Astrocyte (in vitro differentiated cells and primary cell): ENCODE measurements at regions not wholly inside any gene's neighbourhood (a gene's known extent, or its start where the extent isn't known, plus 50 kb on each side); places are given as distances from the start of the nearest gene placed in this dataset.

ENCODE experiments used
- DNase-seq: peaks from one replicate; pipeline ENCODE4 v3.0.0-alpha.2; 2010; ENCODE audit warnings: low read depth
- FAIRE-seq: peaks from 2 replicates; lab custom pipeline; 2011; peaks lifted over from hg19 to GRCh38; lab: Jason Lieb, UNC
- H2AFZ ChIP-seq: 2 replicates; pipeline ENCODE4 v1.6.0; 2012; ENCODE audit warnings: low read depth, low read length, inconsistent platforms
- H3K27ac ChIP-seq: 2 replicates; pipeline ENCODE4 v1.5.1; 2011; ENCODE audit warnings: low read depth, low read length, inconsistent platforms
- H3K27me3 ChIP-seq: 2 replicates; pipeline ENCODE4 v1.6.0; 2011; ENCODE audit warnings: low read length, inconsistent platforms; ENCODE audit not compliant: insufficient read depth
- H3K36me3 ChIP-seq: 2 replicates; pipeline ENCODE4 v1.5.1; 2011; ENCODE audit warnings: low read length, inconsistent platforms; ENCODE audit not compliant: insufficient read depth
- H3K4me1 ChIP-seq: 2 replicates; pipeline ENCODE4 v1.5.1; 2011; ENCODE audit warnings: low read length, inconsistent platforms; ENCODE audit not compliant: insufficient read depth
- H3K4me2 ChIP-seq: 2 replicates; pipeline ENCODE4 v1.6.0; 2012; ENCODE audit warnings: low read length, inconsistent platforms
- H3K4me3 ChIP-seq: 2 replicates; pipeline ENCODE4 v1.5.1; 2011; ENCODE audit warnings: low read depth, mild to moderate bottlenecking, low read length, inconsistent platforms; ENCODE audit not compliant: insufficient read depth
- H3K79me2 ChIP-seq: 2 replicates; pipeline ENCODE4 v1.6.0; 2012; ENCODE audit warnings: mild to moderate bottlenecking, low read length, inconsistent platforms; ENCODE audit not compliant: insufficient read depth
- H3K9ac ChIP-seq: 2 replicates; pipeline ENCODE4 v1.6.0; 2012; ENCODE audit warnings: mild to moderate bottlenecking, low read length, inconsistent platforms
- H3K9me3 ChIP-seq: 2 replicates; pipeline ENCODE4 v1.5.1; 2012; ENCODE audit warnings: low read depth, mild to moderate bottlenecking, low read length, inconsistent platforms; ENCODE audit not compliant: insufficient read depth
- H4K20me1 ChIP-seq: 2 replicates; pipeline ENCODE4 v1.6.0; 2012; ENCODE audit warnings: low read length, inconsistent platforms; ENCODE audit not compliant: insufficient read depth
- H3K27ac Mint-ChIP-seq: one replicate; pipeline ENCODE4 v1.8.0; 2021; ENCODE audit warnings: mild to moderate bottlenecking, mixed read lengths; ENCODE audit not compliant: unreplicated experiment
- H3K27me3 Mint-ChIP-seq: one replicate; pipeline ENCODE4 v1.8.0; 2021; ENCODE audit warnings: low read depth, mixed read lengths; ENCODE audit not compliant: unreplicated experiment
- H3K36me3 Mint-ChIP-seq: one replicate; pipeline ENCODE4 v1.8.0; 2021; ENCODE audit warnings: low read depth, mixed read lengths; ENCODE audit not compliant: unreplicated experiment
- H3K4me1 Mint-ChIP-seq: one replicate; pipeline ENCODE4 v1.8.0; 2021; ENCODE audit warnings: low read depth, mixed read lengths; ENCODE audit not compliant: unreplicated experiment
- H3K4me3 Mint-ChIP-seq: one replicate; pipeline ENCODE4 v1.8.0; 2021; ENCODE audit warnings: mild to moderate bottlenecking, moderate library complexity, mixed read lengths; ENCODE audit not compliant: unreplicated experiment
- H3K9me3 Mint-ChIP-seq: one replicate; pipeline ENCODE4 v1.8.0; 2021; ENCODE audit warnings: mild to moderate bottlenecking, mixed read lengths; ENCODE audit not compliant: unreplicated experiment
- EZH2 ChIP-seq: IDR thresholded peaks from 2 replicates; pipeline ENCODE4 v1.6.1; 2012; ENCODE audit warnings: mild to moderate bottlenecking, low read length, inconsistent platforms; ENCODE audit not compliant: insufficient read depth
- TF ChIP-seq, protein P1 (sequence below): IDR thresholded peaks from 2 replicates; pipeline ENCODE4 v1.5.1; 2011; ENCODE audit warnings: low read depth, mild to moderate bottlenecking, inconsistent platforms, low read length, moderate library complexity; ENCODE audit not compliant: insufficient read depth

DNA sequence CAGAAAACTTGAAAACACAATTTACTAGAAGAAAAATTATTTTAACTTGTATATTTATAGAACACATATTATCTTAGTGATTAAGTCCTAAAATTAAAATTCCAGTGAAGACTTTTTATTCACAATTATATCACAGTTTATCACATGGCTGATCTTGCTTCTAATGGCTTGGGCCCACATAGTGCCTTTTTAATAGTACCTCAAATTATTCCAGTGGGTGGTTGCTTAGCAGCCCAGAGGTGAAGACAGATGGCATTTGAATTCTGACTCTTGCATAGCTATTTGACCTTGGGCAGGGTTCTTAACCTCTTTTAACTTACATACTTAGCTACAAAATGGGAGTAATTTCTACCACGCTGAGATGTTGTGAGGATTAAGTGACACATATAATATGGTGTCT lies 214.7 kb upstream of the SGO1 start:
- Mint-ChIP-seq H3K27me3 (no peaks in the 10 kb centered on the region), H3K9me3 (no peaks in the 10 kb centered on the region), H3K4me3 (no peak overlapping the region), H3K27ac (no peak overlapping the region), H3K4me1 (peaks cover 4% of the 10 kb centered on the region), H3K36me3 (no peaks in the 10 kb centered on the region)
- Histone ChIP-seq H2AFZ (no peak overlapping the region), H3K4me1 (no peaks in the 10 kb centered on the region), H4K20me1 (no peaks in the 10 kb centered on the region), H3K27ac (no peak overlapping the region), H3K9me3 (no peaks in the 10 kb centered on the region), H3K4me3 (no peak overlapping the region), H3K79me2 (no peaks in the 10 kb centered on the region), H3K36me3 (no peaks in the 10 kb centered on the region), H3K9ac (no peak overlapping the region), H3K27me3 (no peaks in the 10 kb centered on the region), H3K4me2 (no peak overlapping the region)
- TF ChIP-seq, protein P1, sequence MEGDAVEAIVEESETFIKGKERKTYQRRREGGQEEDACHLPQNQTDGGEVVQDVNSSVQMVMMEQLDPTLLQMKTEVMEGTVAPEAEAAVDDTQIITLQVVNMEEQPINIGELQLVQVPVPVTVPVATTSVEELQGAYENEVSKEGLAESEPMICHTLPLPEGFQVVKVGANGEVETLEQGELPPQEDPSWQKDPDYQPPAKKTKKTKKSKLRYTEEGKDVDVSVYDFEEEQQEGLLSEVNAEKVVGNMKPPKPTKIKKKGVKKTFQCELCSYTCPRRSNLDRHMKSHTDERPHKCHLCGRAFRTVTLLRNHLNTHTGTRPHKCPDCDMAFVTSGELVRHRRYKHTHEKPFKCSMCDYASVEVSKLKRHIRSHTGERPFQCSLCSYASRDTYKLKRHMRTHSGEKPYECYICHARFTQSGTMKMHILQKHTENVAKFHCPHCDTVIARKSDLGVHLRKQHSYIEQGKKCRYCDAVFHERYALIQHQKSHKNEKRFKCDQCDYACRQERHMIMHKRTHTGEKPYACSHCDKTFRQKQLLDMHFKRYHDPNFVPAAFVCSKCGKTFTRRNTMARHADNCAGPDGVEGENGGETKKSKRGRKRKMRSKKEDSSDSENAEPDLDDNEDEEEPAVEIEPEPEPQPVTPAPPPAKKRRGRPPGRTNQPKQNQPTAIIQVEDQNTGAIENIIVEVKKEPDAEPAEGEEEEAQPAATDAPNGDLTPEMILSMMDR, result no peak
- no peak for TF ChIP-seq EZH2
- FAIRE-seq (no peak), DNase-seq (no peak)

DNA sequence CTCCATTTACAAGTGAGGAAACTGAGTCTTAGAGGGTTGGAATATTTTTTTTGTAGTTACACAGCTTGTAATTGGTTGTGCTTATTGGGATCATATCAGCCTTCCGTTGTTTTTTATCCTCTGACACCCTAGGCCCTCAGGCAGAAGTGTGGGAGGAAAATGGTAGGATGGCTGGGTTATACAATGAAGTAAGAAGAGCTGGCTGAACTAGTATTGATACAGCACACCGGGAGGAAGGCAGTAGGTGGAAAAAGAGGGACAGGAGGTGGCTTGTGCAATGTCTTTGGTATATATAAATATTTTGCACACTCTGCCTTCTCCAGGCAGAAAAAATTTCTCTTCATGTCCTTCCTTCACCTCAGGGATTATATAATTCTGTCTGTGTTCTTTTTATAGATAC lies 214.3 kb upstream of the SGO1 start:
- Histone ChIP-seq H3K4me2 (no peak overlapping the region), H3K9me3 (no peaks in the 10 kb centered on the region), H3K9ac (no peak overlapping the region), H3K79me2 (no peaks in the 10 kb centered on the region), H4K20me1 (no peaks in the 10 kb centered on the region), H3K4me3 (no peak overlapping the region), H3K4me1 (no peaks in the 10 kb centered on the region), H3K27me3 (no peaks in the 10 kb centered on the region), H2AFZ (no peak overlapping the region), H3K27ac (no peak overlapping the region), H3K36me3 (no peaks in the 10 kb centered on the region)
- Mint-ChIP-seq H3K36me3 (no peaks in the 10 kb centered on the region), H3K27ac (no peak overlapping the region), H3K4me3 (no peak overlapping the region), H3K4me1 (peaks cover under 1% of the 10 kb centered on the region), H3K9me3 (no peaks in the 10 kb centered on the region), H3K27me3 (no peaks in the 10 kb centered on the region)
- DNase-seq (no peak), FAIRE-seq (no peak)
- TF ChIP-seq EZH2, result no peak
- TF ChIP-seq, protein P1, result no peak

DNA sequence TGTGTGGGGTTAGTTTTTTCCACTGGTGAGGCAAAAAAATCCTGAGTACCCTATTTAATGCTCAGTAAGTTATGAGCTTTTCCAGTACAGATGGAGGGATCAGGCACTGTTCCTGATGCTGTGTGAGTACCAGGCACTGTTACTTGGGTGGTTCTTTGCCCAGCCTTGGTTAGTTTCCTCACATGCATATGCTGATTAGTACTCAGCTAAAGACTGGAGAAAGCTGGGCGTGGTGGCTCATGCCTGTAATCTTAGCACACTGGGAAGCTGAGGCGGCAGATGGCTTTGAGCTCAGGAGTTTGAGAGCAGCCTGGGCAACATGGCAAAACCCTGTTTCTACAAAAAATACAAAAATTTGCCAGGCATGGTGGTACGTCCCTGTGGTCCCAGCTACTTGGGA lies 210.3 kb upstream of the SGO1 start:
- Histone ChIP-seq H3K4me2 (no peak overlapping the region), H4K20me1 (no peaks in the 10 kb centered on the region), H3K4me1 (no peaks in the 10 kb centered on the region), H3K9ac (no peak overlapping the region), H3K27me3 (no peaks in the 10 kb centered on the region), H2AFZ (no peak overlapping the region), H3K36me3 (no peaks in the 10 kb centered on the region), H3K27ac (no peak overlapping the region), H3K9me3 (peaks cover 5% of the 10 kb centered on the region), H3K79me2 (no peaks in the 10 kb centered on the region), H3K4me3 (no peak overlapping the region)
- Mint-ChIP-seq H3K4me3 (no peak overlapping the region), H3K4me1 (no peaks in the 10 kb centered on the region), H3K36me3 (no peaks in the 10 kb centered on the region), H3K27ac (no peak overlapping the region), H3K27me3 (no peaks in the 10 kb centered on the region), H3K9me3 (no peaks in the 10 kb centered on the region)
- TF ChIP-seq, protein P1, result no peak
- TF ChIP-seq EZH2, result no peak
- FAIRE-seq, result no peak
- no peak for DNase-seq
